Body of pancreas (tissue), 4 donors: ENCODE measurements at regions not wholly inside any gene's neighbourhood (a gene's known extent, or its start where the extent isn't known, plus 50 kb on each side); places are given as distances from the start of the nearest gene placed in this dataset.

Experiments used
- ATAC-seq: fragments of 150-250 bp; one replicate; pipeline ENCODE4 v1.9.1; 2016
- DNase-seq, 4 donors: peaks; one replicate each; pipeline ENCODE4 v3.0.0-alpha.2; 2019
- H3K27ac ChIP-seq, 4 donors: fragments of 200-600 bp; sonication (generic); 1 replicate in 3 of 4; 2 replicates in 1 of 4; pipeline versions ENCODE4 v1.5.1 to v1.6.1; 2016 to 2019; ENCODE audit warnings: mild to moderate bottlenecking in 1 of 4, mixed read lengths in 1 of 4, moderate library complexity in 1 of 4
- H3K27me3 ChIP-seq, 2 donors: fragments of 200-600 bp; sonication (generic); one replicate each; pipeline ENCODE4 v1.6.0; 2016; ENCODE audit warnings: mild to moderate bottlenecking in 1 of 2
- H3K36me3 ChIP-seq, 2 donors: fragments of 200-600 bp; sonication (generic); replicated peaks in 1 of 2; 2 replicates each; pipeline ENCODE4 v1.5.1; 2016; ENCODE audit warnings: low read depth in 2 of 2; ENCODE audit not compliant: insufficient read depth in 1 of 2
- H3K4me1 ChIP-seq: fragments of 200-600 bp; sonication (generic); one replicate; pipeline ENCODE4 v1.6.0; 2016
- H3K4me3 ChIP-seq, 2 donors: fragments of 200-600 bp; sonication (generic); 1 replicate in 1 of 2; 2 replicates in 1 of 2; pipeline ENCODE4 v1.5.1; 2016 to 2019
- H3K9me3 ChIP-seq, 3 donors: fragments of 200-600 bp; sonication (generic); 1 replicate in 2 of 3; 2 replicates in 1 of 3; pipeline ENCODE4 v1.5.1; 2016
- CTCF ChIP-seq, 7 experiments: fragments of 450-650 bp in 4 of 7; fragments of 200-600 bp in 3 of 7; sonication (generic) in 3 of 7; IDR thresholded peaks; one replicate each; pipeline ENCODE4 v1.5.1; 2016 to 2019; ENCODE audit warnings: antibody characterized with exemption in 7 of 7
- POLR2A ChIP-seq, 3 donors: fragments of 450-650 bp; IDR thresholded peaks; one replicate each; pipeline ENCODE4 v1.6.1; 2016; ENCODE audit warnings: antibody characterized with exemption in 3 of 3, mild to moderate bottlenecking in 2 of 3
- whole genome bisulfite sequencing, 2 donors: methylation state at CpG; one replicate each; pipeline ENCODE4 v1.1.5; 2017; 5-methylcytosine and 5-hydroxymethylcytosine counted together
- intact Hi-C: fragments of 100-400 bp; cut with DNase I; formaldehyde crosslinking; loops from one replicate; pipeline ENCODE4 v1.15.1; 2023

- Histone ChIP-seq H3K27me3 (no peaks in the 10 kb centered on the region), H3K4me3 (no peak overlapping the region), H3K4me1 (no peaks in the 10 kb centered on the region), H3K36me3 (no peaks in the 10 kb centered on the region), H3K27ac (no peak overlapping the region), H3K9me3 (no peaks in the 10 kb centered on the region)
- no peak for ATAC-seq
- TF ChIP-seq CTCF (IDR thresholded peaks at IDR 0.05) (no peak), POLR2A (IDR thresholded peaks at IDR 0.05) (no peak)
- intact Hi-C loops: no loop called here
- DNase-seq: no peak
These were observed 90.0 kb upstream of the WDR44 start for GRCh38 chrX:118255921-118256320.

DNA sequence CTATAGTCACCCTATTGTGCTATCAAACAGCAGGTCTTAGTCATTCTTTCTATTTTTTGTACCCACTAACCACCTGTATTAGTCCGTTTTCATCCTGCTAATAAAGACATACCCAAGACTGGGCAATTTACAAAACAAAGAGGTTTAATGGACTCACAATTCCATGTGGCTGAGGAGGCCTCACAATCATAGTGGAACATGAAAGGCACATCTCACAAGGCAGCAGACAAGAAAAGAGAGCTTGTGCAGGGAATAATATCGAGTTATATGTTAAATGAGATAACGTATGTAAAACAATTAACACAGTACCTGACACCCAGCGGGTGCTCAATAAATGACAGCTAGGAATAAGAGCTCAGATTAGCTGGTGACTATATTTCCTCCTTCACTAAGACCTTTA, 88.1 kb upstream of the WDR44 start:
- 77 to 83% methylated on average over 4 of the region's 4 CpGs for WGBS, 2 donors

GRCh38 chrX:118259213-118259612, 86.7 kb upstream of the WDR44 start:
- TF ChIP-seq CTCF (IDR thresholded peaks at IDR 0.05) (no peak), POLR2A (IDR thresholded peaks at IDR 0.05) (no peak)
- ATAC-seq: no peak
- intact Hi-C loops: no loop called here
- Histone ChIP-seq H3K4me3 (no peak overlapping the region), H3K4me1 (no peaks in the 10 kb centered on the region), H3K36me3 (no peaks in the 10 kb centered on the region), H3K9me3 (no peaks in the 10 kb centered on the region), H3K27me3 (no peaks in the 10 kb centered on the region), H3K27ac (no peak overlapping the region)
- WGBS, 2 donors: 63 to 88% methylated on average over 1 of the region's 1 CpG
- DNase-seq: no peak

More for the DNA sequence above, 88.1 kb upstream of the WDR44 start:
- Histone ChIP-seq H3K36me3 (no peaks in the 10 kb centered on the region), H3K4me3 (no peak overlapping the region), H3K9me3 (no peaks in the 10 kb centered on the region), H3K27ac (no peak overlapping the region), H3K27me3 (no peaks in the 10 kb centered on the region), H3K4me1 (no peaks in the 10 kb centered on the region)
- intact Hi-C loops: no loop called here
- DNase-seq: no peak
- ATAC-seq: no peak
- TF ChIP-seq CTCF (IDR thresholded peaks at IDR 0.05) (no peak), POLR2A (IDR thresholded peaks at IDR 0.05) (no peak)

DNA sequence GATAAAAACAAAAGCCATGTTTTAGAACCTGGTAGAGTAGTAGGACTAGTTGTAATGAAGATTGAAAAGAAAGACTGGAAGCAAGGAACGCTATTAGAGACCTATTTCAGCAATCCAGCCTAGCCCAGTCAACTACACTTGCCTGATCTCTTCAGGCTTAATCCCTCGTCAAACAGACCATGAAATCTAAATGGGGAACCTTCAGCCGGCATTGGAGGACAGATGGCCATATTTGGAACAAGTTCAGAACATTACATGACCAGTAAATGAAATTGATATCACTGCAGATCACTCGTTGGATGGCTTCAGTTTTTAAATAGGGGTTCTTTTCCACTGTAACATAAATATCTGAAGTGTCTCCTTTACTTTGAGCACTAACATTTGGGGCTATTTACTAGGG, 84.8 kb upstream of the WDR44 start:
- Histone ChIP-seq H3K4me3 (no peak overlapping the region), H3K9me3 (no peaks in the 10 kb centered on the region), H3K36me3 (no peaks in the 10 kb centered on the region), H3K4me1 (no peaks in the 10 kb centered on the region), H3K27ac (no peak overlapping the region), H3K27me3 (no peaks in the 10 kb centered on the region)
- intact Hi-C loops: no loop called here
- ATAC-seq: no peak
- TF ChIP-seq CTCF (IDR thresholded peaks at IDR 0.05): no peak
- no peak for TF ChIP-seq POLR2A (IDR thresholded peaks at IDR 0.05)
- 72 to 80% methylated on average over 3 to 4 of the region's 4 CpGs for WGBS, 2 donors
- no peak for DNase-seq

DNA sequence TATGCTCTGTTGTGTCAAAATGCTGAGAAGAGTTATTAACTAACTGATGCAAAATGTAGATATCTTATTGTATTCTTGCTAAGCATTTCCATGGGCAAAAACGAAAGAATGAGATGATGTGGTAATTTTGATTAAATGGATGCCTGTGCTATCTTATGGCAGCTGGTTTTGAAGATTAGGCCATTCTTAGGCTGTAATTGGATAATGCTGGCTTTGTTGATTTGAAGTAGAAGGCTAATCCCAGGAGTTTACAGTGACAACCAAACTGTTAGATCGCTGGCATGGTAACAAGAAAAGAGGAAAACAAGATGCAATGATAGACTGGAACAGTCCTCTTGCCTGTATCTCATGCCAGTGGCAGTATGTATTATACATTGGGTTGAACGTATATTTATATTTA, 74.1 kb upstream of the WDR44 start:
- H3K9me3 ChIP-seq: no peaks in the 10 kb centered on the region
- TF ChIP-seq POLR2A (IDR thresholded peaks at IDR 0.05): no peak
- TF ChIP-seq CTCF (IDR thresholded peaks at IDR 0.05): no peak
- no peak for DNase-seq
- H3K27me3 ChIP-seq: no peaks in the 10 kb centered on the region
- no peaks in the 10 kb centered on the region for H3K4me1 ChIP-seq
- 54 to 65% methylated on average over 3 of the region's 3 CpGs for WGBS, 2 donors
- intact Hi-C loops: no loop called here
- H3K36me3 ChIP-seq: no peaks in the 10 kb centered on the region
- ATAC-seq: no peak
- no peak overlapping the region for H3K27ac ChIP-seq
- no peak overlapping the region for H3K4me3 ChIP-seq
